ENCODE measurements at regions not wholly inside any gene's neighbourhood (a gene's known extent, or its start where the extent isn't known, plus 50 kb on each side); places are given as distances from the start of the nearest gene placed in this dataset.
"Not testable (repeated sequence)": the region's sequence is repeated elsewhere in the genome, so short reads cannot be mapped to it uniquely, and the experiment has no call there.

DNA sequence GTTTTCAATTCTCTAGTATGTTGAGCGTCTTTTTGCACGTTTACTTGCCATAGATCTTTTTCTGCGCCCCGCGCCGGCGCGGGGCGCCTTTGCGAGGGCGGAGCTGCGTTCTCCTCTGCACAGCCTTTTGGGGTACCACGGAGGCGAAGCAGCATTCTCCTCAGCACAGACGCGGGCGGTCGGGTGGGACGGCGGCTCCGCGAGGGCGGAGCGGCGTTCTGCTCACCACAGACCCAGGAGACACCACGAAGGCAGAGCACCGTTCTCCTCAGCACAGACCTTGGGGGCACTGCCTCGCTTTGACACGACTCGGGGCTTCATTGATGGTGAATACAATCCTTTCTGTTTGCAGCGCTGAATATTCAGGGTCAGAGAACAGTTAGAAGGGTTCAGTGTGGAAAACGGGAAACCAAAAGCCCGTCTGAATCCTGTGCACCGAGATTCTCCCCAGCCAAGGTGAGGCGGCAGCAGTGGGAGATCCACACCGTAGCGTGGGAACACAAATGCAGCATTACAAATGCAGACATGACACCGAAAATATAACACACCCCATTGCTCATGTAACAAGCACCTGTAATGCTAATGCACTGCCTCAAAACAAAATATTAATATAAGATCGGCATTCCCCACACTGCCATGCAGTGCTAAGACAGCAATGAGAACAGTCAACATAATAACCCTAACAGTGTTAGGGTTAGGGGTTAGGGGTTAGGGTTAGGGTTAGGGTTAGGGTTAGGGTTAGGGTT is 190.7 kb upstream of the VIPR2 start:
- DNase-seq: not testable (repeated sequence)

DNA sequence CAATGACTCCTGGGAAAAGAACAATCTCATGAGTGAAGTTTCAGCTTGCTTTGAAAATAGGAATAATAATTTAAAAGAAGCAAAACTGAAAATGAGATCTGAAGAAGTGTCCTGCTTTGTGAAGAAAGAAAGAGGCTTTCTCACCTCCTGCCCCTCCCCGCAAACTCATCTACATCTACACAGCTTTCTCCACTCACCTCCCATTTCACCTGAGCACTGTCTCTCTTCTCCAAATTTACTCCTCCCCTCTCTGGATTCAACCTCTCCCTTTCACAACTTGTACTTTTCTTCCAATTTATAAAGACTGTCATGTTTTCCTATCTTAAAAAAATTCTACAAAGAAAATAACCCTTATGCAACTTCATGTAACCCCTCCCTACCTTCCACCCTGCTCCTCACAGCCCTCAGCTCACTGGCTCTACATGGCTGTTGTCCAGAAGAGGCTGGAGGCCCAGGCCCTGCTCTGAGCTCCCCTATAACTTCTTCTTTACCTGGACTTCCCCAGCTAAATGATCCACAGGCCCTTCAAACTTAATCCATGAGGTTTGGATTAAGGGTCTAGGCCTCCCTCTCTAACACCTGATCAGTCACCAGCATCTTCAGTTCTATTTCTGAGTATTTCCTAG is 188.3 kb upstream of the VIPR2 start:
- not testable (repeated sequence) for DNase-seq

DNA sequence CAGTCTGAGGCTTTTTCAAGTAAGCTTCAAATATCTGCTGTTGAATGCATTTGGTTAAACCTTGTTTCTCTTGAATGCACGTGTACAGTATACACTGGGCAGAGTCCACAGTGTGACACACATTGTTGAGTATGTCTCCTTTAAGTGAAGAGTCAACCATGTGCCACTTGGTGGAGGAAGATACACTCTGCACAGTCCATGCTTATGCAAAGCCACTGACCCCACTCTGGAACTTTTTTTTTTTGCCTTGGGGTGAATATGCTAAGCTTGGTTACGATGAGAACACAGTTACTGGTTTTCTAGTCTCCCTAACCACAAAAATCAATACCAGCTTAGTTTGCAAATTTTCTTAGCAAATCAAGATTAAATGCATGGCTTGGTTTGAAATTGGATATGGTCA is 186.8 kb upstream of the VIPR2 start:
- DNase-seq: no peak

DNA sequence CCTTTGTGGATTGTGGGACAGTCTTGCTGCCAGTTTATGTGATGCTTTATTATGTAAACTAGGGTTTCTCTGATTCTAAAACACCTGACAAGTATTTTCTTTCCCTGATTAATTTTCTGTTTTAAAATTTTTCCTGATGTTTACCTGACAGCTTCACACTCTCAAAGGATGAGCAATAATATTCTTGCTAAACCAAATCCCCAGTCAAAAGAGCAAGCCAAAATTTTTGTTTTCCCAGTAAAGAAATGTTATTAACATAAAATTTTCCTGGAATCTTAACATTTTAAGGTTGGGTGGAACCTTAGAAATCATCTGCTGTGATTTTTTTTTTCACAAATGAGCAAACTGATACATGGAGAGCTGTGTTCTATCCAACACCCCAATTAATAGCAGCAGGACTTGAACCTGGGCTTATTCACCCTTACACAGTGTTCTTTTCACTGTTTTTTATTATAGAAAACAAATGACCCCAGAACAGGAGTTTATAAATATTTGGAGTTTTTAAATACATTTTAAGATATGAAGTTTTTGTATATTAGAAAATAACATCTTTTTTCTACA is 185.2 kb upstream of the VIPR2 start:
- no peak for DNase-seq

DNA sequence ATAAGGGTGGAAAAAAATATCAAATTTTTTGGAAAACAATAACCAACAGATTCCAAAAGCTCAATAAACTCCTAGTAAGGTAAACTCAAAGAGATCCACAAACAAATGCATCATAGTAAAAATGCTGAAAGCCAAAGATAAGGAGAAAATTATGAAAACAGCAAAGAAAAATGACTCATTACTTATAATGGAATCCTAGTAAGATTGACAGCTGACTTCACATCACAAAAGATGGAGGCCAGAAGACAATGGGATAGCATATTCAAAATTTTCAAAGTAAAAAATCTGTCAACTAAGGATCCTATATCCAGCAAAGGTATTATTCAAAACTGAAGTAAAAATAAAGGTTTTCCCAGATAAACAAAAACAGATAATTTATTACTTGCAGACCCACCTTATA is 183.4 kb upstream of the VIPR2 start:
- no peak for DNase-seq

DNA sequence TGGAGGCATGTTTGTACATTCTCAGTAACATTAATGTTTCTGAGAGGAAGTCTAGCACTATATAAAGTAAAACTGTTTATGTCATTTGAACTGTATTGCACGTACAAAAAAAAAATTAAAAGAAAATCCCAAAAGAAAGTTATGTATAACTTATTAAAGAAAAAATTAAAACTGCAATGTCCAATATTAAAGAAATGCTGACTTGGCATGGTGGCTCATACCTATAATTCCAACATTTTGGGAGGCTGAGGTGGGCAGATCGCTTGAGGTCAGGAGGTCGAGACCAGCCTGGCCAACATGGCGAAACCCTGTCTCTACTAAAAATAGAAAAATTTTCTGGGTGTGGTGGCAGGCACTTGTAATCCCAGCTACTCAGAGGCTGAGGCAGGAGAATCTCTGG is 178.7 kb upstream of the VIPR2 start:
- no peak for DNase-seq

DNA sequence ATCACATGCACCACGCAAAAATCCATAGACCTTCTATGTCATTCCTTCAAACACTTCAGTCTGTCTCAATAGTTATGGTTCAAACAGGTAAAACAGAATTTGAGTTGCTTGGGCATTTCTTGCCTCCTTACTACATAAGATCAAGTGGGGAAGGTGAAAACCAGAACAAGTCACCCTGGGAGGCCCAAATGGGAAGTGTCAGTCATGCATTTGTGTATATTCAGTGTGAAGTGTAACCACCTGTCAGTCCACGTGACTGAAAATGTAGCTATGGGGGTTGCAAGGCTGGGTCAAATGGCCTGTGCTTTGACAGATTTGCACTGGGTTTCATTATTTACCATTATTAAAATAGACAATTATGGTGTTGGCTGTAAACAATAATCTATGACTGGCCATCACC is 176.6 kb upstream of the VIPR2 start:
- no peak for DNase-seq

DNA sequence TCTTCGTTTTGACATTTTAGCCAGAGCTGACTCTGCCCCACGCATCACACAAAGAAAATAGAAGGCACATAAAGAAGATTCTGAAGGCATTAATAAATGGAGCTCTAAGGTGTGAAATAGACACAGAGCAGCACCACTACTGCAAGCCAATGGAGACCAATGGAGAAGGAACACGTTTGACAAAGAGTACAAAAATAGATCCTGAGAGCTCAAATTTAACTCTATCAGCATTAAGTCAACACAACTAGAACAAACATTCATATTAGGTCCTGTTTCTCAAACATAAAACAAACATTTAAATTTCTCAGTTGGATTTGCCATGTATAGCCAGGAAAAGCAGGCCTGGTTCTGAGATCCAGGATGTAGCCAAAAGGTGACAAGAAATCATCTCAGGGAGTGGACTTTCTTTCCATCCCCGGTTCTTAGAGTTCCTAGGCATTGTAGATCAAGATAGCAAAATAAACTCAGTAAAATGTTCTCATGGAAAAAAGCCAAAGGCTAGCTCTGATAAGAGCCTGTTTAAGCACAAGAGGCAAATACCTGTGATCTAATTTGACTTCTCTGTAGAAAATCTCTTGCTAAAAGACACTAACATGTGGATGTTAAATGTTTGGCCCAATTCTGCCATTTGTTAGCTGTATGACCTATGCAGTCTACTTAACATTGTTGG is 174.2 kb upstream of the VIPR2 start:
- DNase-seq: no peak

DNA sequence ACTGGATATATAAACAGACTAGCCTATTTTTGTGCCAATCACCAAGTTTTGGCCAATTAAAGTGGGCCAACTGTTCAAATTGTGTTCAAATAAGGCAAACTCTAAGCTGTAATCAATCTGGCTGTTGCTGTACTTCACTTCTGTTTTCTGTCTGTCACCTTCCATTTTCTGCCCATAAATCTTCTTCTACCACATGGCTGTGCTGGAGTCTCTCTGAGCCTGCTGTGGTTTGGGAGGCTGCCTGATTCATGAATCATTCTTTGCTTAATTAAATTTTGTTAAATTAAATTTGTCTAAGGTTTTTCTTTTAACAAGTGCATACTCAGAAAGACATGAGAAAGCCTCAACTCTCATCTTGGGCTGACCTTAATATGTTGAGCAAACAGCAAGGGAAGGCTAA is 172.6 kb upstream of the VIPR2 start:
- DNase-seq: no peak

DNA sequence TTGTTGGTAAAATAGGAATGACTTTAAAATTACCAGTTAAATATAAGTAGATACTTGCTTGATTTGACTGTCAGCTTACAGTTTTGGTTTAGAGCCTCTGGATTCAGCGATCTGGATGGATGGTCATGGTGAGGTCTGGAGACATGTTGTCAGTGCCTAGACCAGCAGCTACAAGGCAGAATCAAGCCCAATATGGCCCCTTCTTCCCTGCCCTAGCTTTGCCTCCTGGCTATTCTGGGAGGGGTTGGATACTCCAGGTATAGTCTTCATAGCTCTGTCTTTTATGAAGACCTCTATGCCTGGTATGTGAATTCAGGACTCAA is 166.5 kb upstream of the VIPR2 start:
- no peak for DNase-seq

DNA sequence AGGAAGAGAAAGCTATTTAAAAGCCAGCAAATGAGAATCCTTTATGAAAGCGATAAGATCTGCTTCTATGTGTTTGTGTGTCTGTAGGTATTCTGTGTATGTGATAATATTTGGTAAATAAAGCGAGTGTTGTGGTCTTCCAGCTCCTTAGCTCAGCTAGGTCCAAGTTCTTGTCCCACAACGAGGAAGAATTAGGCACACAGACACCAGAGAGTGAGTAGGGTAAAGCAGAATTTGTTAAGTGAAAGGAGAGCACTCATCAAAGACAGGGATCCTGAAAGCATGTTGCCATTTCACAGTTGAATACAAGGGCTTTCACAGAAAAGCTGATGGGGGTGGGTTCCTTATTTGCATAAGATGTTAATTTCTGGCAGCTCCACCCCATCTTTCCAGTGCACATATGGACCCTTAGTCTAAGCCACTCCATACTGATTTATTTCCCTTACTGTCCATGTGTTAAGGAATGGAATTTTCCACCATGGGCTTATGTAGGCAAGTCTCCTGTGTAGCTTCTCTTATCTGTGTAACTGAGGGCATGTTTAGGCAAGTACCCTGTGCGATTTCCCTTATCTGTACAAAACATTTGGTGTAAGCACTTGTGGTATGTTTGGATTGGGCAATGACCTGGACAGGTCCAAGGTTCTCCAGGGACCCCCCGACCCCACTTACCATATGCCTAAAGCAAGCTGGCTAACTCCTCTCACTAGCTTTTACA is 165.9 kb upstream of the VIPR2 start:
- DNase-seq: no peak

DNA sequence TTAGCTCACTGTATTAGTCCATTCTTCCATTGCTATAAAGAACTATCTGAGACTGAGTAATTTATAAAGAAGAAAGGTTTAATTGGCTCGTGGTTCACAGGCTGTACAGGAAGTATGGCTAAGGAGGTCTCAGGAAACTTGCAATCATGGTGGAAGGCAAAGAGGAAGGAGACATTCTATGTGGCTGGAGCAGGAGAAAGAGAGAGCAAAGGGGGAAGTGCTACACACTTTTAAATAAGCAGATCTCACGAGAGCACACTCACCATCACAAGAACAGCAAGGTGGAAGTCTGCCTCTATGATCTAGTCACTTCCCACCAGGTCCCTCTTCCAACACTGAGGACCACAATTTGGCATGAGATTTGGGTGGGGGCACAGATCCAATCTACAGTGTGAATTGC is 164.5 kb upstream of the VIPR2 start:
- DNase-seq: not testable (repeated sequence)

DNA sequence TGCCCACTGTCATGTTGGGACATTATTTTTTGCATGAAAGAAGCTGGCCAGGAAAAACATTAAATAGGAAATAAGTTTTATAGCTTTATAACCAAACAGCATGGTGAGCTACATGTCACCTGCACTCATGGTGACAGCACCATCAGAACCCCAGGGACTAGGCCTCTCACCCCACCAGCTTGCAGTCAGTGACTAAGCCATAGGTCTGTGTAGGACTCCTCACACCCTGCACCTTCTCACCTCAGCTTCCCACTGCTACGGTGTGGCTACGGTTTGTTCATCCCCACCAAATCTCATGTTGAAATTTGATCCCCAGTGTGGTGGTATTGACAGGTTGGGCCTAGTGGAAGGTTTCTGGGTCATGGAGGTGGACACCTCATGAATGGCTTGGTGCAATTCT is 161.3 kb upstream of the VIPR2 start:
- DNase-seq: no peak

DNA sequence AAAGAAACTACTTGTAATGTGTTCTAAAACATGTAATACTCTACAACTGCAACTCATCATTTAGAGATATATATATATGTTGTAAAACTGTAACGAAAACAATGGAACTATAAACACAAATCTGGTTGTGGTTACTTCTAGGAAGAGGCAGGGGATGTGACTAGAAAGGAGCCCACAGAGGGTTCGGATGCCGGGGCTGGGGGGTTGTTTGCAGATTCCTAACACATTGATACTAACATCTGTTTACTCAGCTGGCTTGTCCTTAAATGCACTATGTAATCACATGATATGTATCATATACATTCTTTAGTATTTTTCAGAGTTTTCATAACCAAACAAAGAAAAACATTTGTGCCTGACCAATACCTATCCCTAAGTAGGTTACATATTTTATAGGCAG is 160.5 kb upstream of the VIPR2 start:
- DNase-seq: not testable (repeated sequence)

DNA sequence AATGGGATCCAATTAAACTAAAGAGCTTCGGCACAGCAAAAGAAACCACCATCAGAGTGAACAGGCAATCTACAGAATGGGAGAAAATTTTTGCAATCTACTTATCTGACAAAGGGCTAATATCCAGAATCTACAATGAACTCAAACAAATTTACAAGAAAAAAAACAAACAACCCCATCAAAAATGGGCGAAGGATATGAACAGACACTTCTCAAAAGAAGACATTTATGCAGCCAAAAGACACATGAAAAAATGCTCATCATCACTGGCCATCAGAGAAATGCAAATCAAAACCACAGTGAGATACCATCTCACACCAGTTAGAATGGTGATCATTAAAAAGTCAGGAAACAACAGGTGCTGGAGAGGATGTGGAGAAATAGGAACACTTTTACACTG is 158.8 kb upstream of the VIPR2 start:
- not testable (repeated sequence) for DNase-seq

DNA sequence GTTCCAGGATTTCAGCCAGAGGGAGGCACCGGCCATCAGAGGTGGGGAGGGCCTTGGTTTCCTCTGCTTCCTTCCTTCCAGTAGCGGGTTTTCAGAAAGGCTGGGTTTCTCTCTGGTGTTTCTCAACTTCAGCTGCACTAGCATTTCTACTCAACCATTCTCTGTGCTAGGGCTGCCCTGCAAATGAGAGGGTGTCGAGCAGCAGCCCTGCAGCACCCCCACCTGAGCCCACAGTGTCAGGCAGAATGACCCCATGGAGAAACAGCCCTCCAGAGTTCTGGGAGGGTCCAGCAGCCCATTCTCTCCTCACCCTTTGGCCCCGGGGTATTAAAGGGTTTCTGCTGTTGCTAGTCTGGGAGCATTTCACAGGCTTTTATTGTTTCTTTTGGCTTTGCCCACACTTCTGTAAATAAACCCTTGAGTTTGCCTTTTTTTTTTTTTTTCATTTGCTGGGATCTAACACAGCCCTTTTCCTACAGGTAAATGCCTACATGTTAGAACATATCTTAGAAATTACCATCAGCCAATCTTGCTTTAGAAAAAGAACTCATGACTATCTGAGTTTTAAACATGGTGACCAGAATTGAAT is 151.5 kb upstream of the VIPR2 start:
- DNase-seq: no peak

DNA sequence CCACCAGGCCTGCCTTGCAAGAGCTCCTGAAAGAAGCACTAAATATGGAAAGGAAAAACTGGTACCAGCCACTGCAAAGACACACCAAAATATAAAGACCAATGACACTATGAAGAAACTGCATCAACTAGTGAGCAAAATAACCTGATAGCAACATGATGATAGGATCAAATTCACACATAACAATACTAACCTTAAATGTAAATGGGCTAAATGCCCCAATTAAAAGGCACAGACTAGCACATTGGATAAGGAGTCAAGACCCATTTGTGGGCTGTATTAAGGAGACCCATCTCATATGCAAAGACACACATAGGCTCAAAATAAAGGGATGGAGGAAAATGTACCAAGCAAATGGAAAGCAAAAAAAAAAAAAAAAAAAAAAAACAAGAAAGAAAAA is 141.8 kb upstream of the VIPR2 start:
- DNase-seq: not testable (repeated sequence)

DNA sequence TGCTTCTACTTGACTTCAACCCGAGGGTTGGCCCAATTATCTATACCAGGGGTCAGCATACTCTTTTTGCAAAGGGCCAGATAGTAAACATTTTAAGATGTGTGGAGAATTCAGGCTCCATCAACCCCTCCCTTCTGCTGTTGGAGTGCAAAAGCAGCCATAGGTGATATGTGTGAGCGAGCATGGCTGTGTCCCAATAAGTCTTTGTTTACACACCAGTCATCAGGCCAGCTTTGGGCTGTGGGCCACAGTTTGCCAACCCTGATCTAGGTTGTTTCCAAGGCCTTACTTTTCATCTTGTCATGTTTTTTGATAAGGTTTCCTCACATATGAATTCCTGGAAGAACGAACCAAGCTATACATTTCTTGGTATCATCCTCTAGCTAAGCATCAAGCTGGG is 136.9 kb upstream of the VIPR2 start:
- no peak for DNase-seq

DNA sequence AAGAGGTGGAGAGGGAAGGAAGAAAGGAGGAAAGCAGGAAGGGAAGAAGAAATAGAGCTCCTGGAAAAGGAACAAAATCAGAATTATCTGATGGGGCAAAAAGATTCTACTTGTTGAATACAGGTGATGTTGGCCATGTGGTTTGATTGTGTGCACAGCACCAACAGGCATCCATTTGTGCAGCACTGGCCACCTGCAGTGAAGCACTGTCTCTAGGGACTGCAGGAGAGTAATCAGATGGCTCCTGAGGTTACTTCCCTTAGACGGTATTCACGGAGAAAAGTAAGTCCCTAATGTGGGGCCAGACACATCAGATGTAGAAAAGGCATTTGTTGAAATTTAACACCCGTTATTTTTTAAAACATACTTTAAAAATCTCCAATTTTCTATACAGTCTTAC is 135.3 kb upstream of the VIPR2 start:
- DNase-seq: no peak

DNA sequence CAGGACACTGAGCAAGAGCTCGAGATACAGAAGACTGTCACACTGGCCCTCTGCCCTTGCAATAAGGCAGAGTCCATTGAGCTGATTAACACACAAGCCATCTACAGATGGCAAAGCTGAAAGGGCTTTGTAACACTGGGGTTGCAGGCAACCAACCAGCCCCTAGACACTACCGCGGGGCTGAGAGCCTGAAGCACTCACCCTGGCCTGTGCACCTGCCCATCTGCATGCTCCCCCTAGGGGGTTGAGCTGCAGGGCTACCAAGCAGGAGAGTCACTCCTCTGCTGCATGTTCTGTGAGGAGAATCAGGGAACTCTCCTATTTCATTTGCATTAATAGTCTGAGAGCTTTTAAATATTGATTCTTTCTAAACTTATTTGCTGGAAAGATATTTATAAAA is 128.1 kb upstream of the VIPR2 start:
- DNase-seq: no peak

DNA sequence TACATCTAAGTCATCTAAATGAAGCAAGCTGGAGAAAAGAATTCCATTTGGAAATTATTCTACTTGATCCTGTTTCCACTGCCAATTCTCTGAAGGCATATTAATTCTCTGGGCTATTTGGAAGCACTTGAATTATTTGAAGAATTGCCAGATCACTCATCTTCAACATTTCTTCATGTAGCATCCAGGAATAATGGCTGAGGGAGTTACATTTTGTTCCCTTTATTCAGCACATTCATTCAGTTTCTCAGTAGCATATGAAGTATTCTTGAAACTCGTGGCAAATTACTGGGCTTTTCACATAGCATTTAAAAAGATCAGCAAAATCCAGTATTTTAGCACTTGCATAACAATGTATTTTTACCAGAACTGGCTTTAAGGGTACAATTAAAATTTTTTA is 127.1 kb upstream of the VIPR2 start:
- DNase-seq: no peak

DNA sequence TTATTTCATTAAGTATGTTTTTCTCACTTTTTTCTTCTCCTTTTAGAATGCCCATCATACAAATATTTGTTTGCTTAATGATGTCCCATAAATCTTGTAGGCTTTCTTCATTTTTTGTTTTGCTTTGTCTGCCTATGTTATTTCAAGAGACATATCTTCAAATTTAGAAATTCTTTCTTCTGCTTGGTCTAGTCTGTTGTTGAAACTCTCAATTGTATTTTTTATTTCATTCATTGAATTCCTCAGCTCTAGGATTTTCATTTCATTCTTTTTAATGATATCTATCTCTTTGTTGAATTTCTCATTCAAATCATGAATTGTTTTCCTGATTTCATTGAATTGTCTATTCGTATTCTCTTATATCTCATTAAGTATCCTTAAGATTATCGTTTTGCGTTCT is 125.1 kb upstream of the VIPR2 start:
- no peak for DNase-seq

DNA sequence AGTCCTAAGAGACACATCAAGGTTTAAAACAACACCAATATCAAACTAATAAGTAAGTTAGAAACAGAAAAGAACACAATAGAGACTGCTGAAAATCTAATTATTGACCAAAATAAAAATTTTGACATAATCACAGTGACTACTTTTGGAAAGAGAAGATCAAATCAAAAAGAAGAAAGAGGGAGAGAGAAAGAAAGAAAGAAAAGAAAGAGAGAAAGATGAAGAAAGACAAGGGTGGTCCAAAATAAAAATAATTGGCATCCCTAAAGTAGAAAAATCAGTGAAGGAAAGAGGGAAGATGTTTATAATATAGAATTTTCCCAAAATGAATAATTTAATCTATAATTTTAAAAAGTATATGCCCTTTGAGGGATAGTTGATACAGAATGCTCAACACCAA is 118.8 kb upstream of the VIPR2 start:
- no peak for DNase-seq

All from inflammatory macrophage treated with lipopolysaccharide for 1 hour (primary cell).